Fibroblast of villous mesenchyme (primary cell): ENCODE measurements at regions not wholly inside any gene's neighbourhood (a gene's known extent, or its start where the extent isn't known, plus 50 kb on each side); places are given as distances from the start of the nearest gene placed in this dataset. TPM values are rescaled to one million over a fixed set of nuclear protein-coding genes. Genes with fewer than 3 reads are reported as not detected.
A peak's percentile ranks its signal among the peaks of the same experiment; 100 is the strongest.

Source experiments
- DNase-seq: peaks from one replicate; pipeline ENCODE4 v3.0.0-alpha.2; 2010; ENCODE audit warnings: low read depth
- H3K4me3 ChIP-seq: 2 replicates; pipeline ENCODE4 v1.5.1; 2011; ENCODE audit warnings: low read depth, mild to moderate bottlenecking, low read length
- CTCF ChIP-seq: IDR thresholded peaks from 2 replicates; pipeline ENCODE4 v1.5.1; 2012; ENCODE audit warnings: low read depth, mild to moderate bottlenecking, low read length; ENCODE audit not compliant: insufficient read depth
- small RNA-seq: library from RNA; depleted of rRNA; stranded (forward); fragments of <200 nt; gene quantifications from one replicate; pipeline ENCODE3, GENCODE V24; 2012

- DNase-seq = peak; percentile 99
- no peak overlapping the region for H3K4me3 ChIP-seq
- no peak for TF ChIP-seq CTCF
These were observed 72.7 kb upstream of the AKIP1 start for GRCh38 chr11:8838248-8838647.

GRCh38 chr11:8839306-8839956, 71.6 kb upstream of the AKIP1 start:
- DNase-seq = no peak
- no peak overlapping the region for H3K4me3 ChIP-seq
- no peak for TF ChIP-seq CTCF

- H3K4me3 ChIP-seq = no peak overlapping the region
- TF ChIP-seq CTCF = no peak
- peak; percentile 59 for DNase-seq
These were observed 70.7 kb upstream of the AKIP1 start for GRCh38 chr11:8839957-8840945.

GRCh38 chr11:8841899-8842298, 69.1 kb upstream of the AKIP1 start:
- H3K4me3 ChIP-seq = no peak overlapping the region
- DNase-seq = no peak
- TF ChIP-seq CTCF = no peak

- DNase-seq = no peak
These were observed 52.2 kb upstream of the AKIP1 start for GRCh38 chr11:8858808-8859207.

More at GRCh38 chr11:8858808-8859207, 52.2 kb upstream of the AKIP1 start:
- TF ChIP-seq CTCF = no peak
- no peak overlapping the region for H3K4me3 ChIP-seq

Small RNAs in the stretch of these regions (small RNA-seq; reads per million reads assigned to genes)
- gene RNA5SP330 = not detected
